GM19099 (cell line): ENCODE measurements at regions not wholly inside any gene's neighbourhood (a gene's known extent, or its start where the extent isn't known, plus 50 kb on each side); places are given as distances from the start of the nearest gene placed in this dataset.

Source experiments
- POLR2A ChIP-seq: IDR thresholded peaks from 3 replicates; pipeline ENCODE4 v1.6.1; 2011; ENCODE audit warnings: low read depth; ENCODE audit not compliant: insufficient read length; ENCODE audit errors: extremely low read depth

- no peak for TF ChIP-seq POLR2A
These were observed 193.3 kb upstream of the SNX2 start for GRCh38 chr5:122581629-122582028.

- no peak for TF ChIP-seq POLR2A
These were observed 190.2 kb upstream of the SNX2 start for GRCh38 chr5:122584411-122585300.

GRCh38 chr5:122585371-122585770, 189.5 kb upstream of the SNX2 start:
- TF ChIP-seq POLR2A, result no peak

- TF ChIP-seq POLR2A, result no peak
These were observed 188.5 kb upstream of the SNX2 start for GRCh38 chr5:122586351-122586750.

- TF ChIP-seq POLR2A, result no peak
These were observed 183.1 kb upstream of the SNX2 start for GRCh38 chr5:122591828-122592227.

GRCh38 chr5:122599000-122599399, 175.9 kb upstream of the SNX2 start:
- TF ChIP-seq POLR2A, result no peak

- no peak for TF ChIP-seq POLR2A
These were observed 174.0 kb upstream of the SNX2 start for GRCh38 chr5:122600924-122601323.

GRCh38 chr5:122602700-122603099, 172.2 kb upstream of the SNX2 start:
- TF ChIP-seq POLR2A, result no peak

GRCh38 chr5:122605236-122605635, 169.6 kb upstream of the SNX2 start:
- TF ChIP-seq POLR2A, result no peak

GRCh38 chr5:122607818-122608217, 167.1 kb upstream of the SNX2 start:
- no peak for TF ChIP-seq POLR2A

- TF ChIP-seq POLR2A, result no peak
These were observed 166.7 kb upstream of the SNX2 start for GRCh38 chr5:122608222-122608621.

GRCh38 chr5:122611406-122611805, 163.5 kb upstream of the SNX2 start:
- no peak for TF ChIP-seq POLR2A

GRCh38 chr5:122612901-122613300, 162.0 kb upstream of the SNX2 start:
- no peak for TF ChIP-seq POLR2A

- TF ChIP-seq POLR2A, result no peak
These were observed 159.7 kb upstream of the SNX2 start for GRCh38 chr5:122615146-122615545.

- TF ChIP-seq POLR2A, result no peak
These were observed 159.0 kb upstream of the SNX2 start for GRCh38 chr5:122615832-122616231.

- no peak for TF ChIP-seq POLR2A
These were observed 145.7 kb upstream of the SNX2 start for GRCh38 chr5:122629121-122629677.
